RWPE2 (cell line): ENCODE measurements at regions not wholly inside any gene's neighbourhood (a gene's known extent, or its start where the extent isn't known, plus 50 kb on each side); places are given as distances from the start of the nearest gene placed in this dataset.
A peak's percentile ranks its signal among the peaks of the same experiment; 100 is the strongest.

Experiments used
- ATAC-seq: fragments of 200-7000 bp; cut with Tn5 transposase; 3 replicates; pipeline ENCODE4 v1.9.1; 2021; ENCODE audit warnings: low read depth
- DNase-seq: peaks from one replicate; pipeline ENCODE4 v3.0.0-alpha.2; 2020; ENCODE audit warnings: low spot score
- H3K27ac ChIP-seq: fragments of 450-650 bp; 2 replicates; pipeline ENCODE4 v1.5.1; 2017; ENCODE audit warnings: mild to moderate bottlenecking; ENCODE audit not compliant: poor library complexity, severe bottlenecking
- H3K27me3 ChIP-seq: fragments of 250-450 bp; sonication (Bioruptor Pico); 2 replicates; pipeline ENCODE4 v1.5.1; 2021; ENCODE audit warnings: mild to moderate bottlenecking, moderate library complexity; ENCODE audit not compliant: insufficient read depth, poor library complexity, severe bottlenecking
- H3K36me3 ChIP-seq: fragments of 250-450 bp; sonication (Bioruptor Pico); 2 replicates; pipeline ENCODE4 v1.5.1; 2020; ENCODE audit warnings: low read depth, mild to moderate bottlenecking, moderate library complexity
- H3K4me1 ChIP-seq: fragments of 250-450 bp; sonication (Bioruptor Pico); 2 replicates; pipeline ENCODE4 v1.5.1; 2021; ENCODE audit warnings: mild to moderate bottlenecking, moderate library complexity; ENCODE audit not compliant: insufficient read depth, poor library complexity, severe bottlenecking
- H3K4me3 ChIP-seq: fragments of 250-450 bp; sonication (Bioruptor Pico); 2 replicates; pipeline ENCODE4 v1.5.1; 2021; ENCODE audit warnings: mild to moderate bottlenecking, moderate library complexity; ENCODE audit not compliant: severe bottlenecking
- H3K9me3 ChIP-seq: fragments of 250-450 bp; sonication (Bioruptor Pico); 2 replicates; pipeline ENCODE4 v1.5.1; 2021; ENCODE audit warnings: mild to moderate bottlenecking, moderate library complexity; ENCODE audit not compliant: severe bottlenecking
- CTCF ChIP-seq: fragments of 450-650 bp; IDR thresholded peaks from one replicate; pipeline ENCODE4 v1.5.1; 2017; ENCODE audit warnings: mild to moderate bottlenecking, moderate library complexity; ENCODE audit not compliant: poor library complexity, severe bottlenecking

GRCh38 chr16:79849119-79849518 lies 248.6 kb upstream of the MAF start:
- no peak for DNase-seq
- H3K9me3 ChIP-seq: no peaks in the 10 kb centered on the region

DNA sequence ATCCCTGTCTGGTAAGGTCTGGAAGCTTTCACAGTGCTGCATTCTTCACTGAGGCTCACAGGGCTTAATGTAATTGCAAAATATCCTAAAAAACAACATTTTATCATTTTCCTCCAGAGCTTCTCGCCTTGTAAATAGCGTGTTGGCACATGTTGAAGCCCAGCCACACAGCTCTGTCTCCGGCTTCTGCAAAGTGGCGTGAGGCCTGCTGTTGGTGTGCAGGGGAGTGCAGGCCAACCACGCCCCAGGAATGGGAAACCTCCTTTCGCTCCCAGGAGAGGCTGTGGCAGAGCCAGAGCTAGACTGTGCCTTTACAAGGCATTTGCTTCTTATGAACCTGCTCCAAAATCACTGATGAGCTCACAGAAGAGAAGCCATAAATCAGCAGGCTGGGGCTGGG lies 248.2 kb upstream of the MAF start:
- DNase-seq (peak; percentile 75), ATAC-seq (peak; percentile 87)
- no peaks in the 10 kb centered on the region for H3K36me3 ChIP-seq
- H3K4me1 ChIP-seq: peaks cover 14% of the 10 kb centered on the region
- H3K9me3 ChIP-seq: no peaks in the 10 kb centered on the region
- TF ChIP-seq CTCF: no peak
- H3K4me3 ChIP-seq: no peak overlapping the region
- no peaks in the 10 kb centered on the region for H3K27me3 ChIP-seq
- H3K27ac ChIP-seq: peak overlapping the region; percentile 52

More at GRCh38 chr16:79849119-79849518, 248.6 kb upstream of the MAF start:
- peak; percentile 49; the same call in 1 of the 3 replicates for ATAC-seq
- peak overlapping the region; percentile 52 for H3K27ac ChIP-seq
- H3K4me3 ChIP-seq: no peak overlapping the region
- no peaks in the 10 kb centered on the region for H3K27me3 ChIP-seq
- peaks cover 14% of the 10 kb centered on the region for H3K4me1 ChIP-seq
- no peaks in the 10 kb centered on the region for H3K36me3 ChIP-seq
- no peak for TF ChIP-seq CTCF

- H3K36me3 ChIP-seq: no peaks in the 10 kb centered on the region
- no peaks in the 10 kb centered on the region for H3K9me3 ChIP-seq
- DNase-seq (no peak), ATAC-seq (no peak)
- TF ChIP-seq CTCF: no peak
- H3K4me3 ChIP-seq: no peak overlapping the region
- no peak overlapping the region for H3K27ac ChIP-seq
- no peaks in the 10 kb centered on the region for H3K27me3 ChIP-seq
- H3K4me1 ChIP-seq: peaks cover 14% of the 10 kb centered on the region
These were observed 247.0 kb upstream of the MAF start for GRCh38 chr16:79847569-79847968.

GRCh38 chr16:79847101-79847500 lies 246.6 kb upstream of the MAF start:
- H3K9me3 ChIP-seq: no peaks in the 10 kb centered on the region
- H3K27me3 ChIP-seq: no peaks in the 10 kb centered on the region
- H3K4me3 ChIP-seq: no peak overlapping the region
- no peak for ATAC-seq
- no peak overlapping the region for H3K27ac ChIP-seq
- H3K4me1 ChIP-seq: peaks cover 14% of the 10 kb centered on the region
- H3K36me3 ChIP-seq: no peaks in the 10 kb centered on the region
- DNase-seq: no peak
- TF ChIP-seq CTCF: no peak

DNA sequence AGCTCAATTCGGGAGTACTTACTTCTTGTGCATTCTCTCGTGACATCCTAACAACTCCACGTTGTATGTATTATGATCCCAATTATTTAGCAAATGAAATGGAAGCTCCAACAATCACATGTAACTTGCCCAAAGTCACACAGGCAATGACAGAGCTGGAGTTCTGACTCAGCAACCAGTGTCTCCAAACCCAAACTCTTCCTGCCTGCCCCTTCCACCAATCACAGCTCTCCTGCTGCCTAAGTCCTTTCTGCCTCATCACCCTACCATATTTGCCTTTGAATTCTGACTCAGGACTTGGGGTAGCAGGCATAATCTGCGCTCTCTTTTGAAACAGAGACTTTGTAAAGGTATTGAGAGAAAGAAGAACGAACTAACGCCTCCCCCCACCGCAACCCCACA lies 245.2 kb upstream of the MAF start:
- H3K9me3 ChIP-seq: no peaks in the 10 kb centered on the region
- H3K27me3 ChIP-seq: no peaks in the 10 kb centered on the region
- H3K27ac ChIP-seq: no peak overlapping the region
- DNase-seq: no peak
- peaks cover 14% of the 10 kb centered on the region for H3K4me1 ChIP-seq
- no peaks in the 10 kb centered on the region for H3K36me3 ChIP-seq
- TF ChIP-seq CTCF: no peak
- ATAC-seq: no peak
- H3K4me3 ChIP-seq: no peak overlapping the region
